HG03103 (cell line): ENCODE measurements at regions not wholly inside any gene's neighbourhood (a gene's known extent, or its start where the extent isn't known, plus 50 kb on each side); places are given as distances from the start of the nearest gene placed in this dataset.
"Not testable (repeated sequence)": the region's sequence is repeated elsewhere in the genome, so short reads cannot be mapped to it uniquely, and the experiment has no call there.

Experiments used
- ATAC-seq: cut with Tn5 transposase; IDR thresholded peaks from one replicate; pipeline ENCODE4 v1.9.1; 2021; ENCODE audit warnings: low read depth; ENCODE audit not compliant: unreplicated experiment

DNA sequence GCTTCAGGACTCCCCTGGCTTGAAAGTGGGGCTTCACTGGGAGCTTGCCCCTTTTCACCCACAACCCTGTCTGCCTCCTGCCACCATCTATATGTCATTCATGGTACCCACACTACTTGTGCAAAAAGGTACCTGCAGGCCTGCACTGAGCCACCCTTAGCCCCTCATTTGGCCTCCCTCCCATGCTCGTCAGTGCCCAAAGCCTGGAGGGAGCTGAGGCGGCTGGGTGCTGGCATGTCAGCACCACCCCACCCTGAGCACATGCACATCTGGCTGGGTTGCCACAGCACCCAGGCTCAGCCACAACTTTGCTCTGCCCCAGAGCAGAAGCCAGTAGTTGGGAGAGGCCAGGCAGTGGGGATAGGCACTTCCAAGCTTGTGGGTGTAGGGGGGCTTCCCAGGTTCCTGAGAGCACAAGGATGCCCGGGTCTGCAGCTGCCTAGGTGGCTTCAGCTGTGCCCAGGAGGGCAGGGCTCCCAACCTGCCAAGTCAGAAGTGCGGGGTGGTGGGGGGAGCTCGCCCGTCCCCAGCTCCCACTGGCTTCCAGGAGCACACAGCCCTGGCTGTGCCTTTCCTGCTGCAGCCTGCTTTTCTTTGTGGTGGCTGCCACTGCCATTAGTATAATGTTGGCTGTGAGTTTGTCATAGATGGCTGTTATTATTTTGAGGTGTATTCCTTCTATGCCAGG lies 1054.6 kb upstream of the EPHA6 start:
- ATAC-seq, result no peak

DNA sequence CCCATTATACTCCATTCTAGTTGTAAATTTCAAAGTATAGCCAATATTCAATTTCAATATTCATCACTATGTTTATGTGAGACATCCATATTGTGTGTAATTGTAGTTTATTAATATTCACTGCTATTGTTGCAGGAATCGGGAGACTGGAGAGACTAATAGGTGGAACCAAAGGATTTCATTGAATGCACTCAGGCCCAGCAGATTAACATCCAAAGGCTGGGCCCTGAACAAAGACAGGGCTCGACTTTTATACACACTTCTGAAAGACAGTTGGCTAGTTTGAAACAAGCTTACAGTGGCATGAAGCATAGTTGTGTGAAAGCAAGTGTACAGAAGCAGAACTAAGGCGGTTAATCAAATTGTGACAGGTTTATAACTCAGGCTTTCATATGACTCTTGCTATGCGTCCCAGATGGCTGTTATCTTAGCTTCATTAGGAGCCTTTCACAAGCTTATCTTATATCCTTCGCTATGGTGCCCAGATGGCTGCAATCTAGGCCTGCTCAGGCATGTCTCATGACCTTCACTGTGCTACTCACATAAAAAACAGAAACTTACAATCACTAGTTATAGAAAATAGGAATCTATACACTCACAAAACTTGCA lies 1038.8 kb upstream of the EPHA6 start:
- no peak for ATAC-seq

DNA sequence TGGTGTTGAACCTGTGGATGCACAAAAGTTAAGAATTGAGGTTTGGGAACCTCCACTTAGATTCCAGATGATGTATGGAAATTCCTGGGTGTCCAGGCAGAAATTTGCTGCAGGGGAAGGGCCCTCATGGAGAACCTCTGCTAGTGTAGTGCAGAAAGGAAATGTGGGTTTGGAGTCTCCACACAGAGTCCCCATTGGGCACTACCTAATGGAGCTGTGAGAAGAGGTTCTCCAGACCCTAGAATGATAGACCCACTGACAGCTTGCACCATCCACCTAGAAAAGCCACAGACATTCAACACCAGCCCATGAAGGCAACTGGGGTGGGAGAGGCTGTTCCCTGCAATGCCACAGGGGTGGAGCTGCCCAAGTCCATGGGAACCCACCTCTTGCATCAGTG lies 1032.8 kb upstream of the EPHA6 start:
- ATAC-seq, result no peak

GRCh38 chr3:95789111-95789510 lies 1025.3 kb upstream of the EPHA6 start:
- no peak for ATAC-seq

DNA sequence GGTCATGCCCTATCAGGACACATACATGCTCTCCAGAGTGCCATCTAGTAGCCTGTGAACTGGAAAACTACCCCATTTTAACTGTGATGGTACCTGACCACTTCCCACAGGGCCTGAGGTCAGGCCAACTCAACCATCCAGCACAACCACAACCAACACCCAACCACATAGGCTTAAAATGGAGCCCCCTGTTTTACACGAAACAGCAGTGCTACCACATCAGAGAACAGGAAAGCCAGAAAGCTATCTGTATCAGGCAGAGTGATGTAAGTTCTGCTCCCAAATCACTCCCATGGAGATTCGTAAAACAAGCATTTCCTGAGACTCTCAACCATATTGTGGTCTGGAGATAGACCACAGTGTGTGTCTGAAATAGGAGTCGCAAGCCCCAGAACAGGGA lies 1017.3 kb upstream of the EPHA6 start:
- ATAC-seq, result no peak

DNA sequence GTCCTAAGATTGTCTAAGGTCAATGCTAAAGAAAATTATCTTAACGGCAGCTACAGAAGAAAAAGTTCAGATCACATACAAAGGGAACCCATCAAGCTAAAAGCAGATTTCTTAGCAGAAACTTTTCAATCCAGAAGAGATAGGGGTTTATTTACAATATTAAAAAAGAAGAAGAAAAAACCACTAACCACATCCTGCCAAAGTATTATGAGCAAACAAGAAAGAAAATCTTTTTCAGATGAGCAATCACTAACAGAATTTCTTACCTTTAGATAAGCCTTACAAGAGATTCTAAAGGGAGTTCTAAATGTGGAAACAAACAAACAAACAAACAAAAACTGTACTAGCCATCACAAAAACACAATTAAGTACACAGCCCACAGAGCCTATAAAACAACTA lies 1015.8 kb upstream of the EPHA6 start:
- no peak for ATAC-seq

DNA sequence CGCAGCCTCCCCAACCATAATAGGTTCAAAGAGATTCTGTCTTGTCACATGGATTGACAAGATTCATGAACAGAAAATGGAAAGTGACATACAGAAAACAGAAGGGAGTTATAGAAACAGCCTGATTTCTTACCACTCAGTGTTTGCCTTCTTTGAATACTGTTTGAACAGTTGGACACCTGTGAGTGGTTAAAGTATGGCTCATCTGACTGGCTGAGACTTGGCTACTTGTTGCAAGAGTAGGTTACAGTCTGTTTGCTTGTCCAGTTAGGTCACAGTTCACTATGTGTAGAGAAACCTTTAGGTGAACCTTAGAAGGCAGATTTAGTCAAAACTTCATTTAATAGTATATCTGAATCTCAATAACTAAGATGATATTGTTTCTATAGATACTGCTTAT lies 1003.9 kb upstream of the EPHA6 start:
- no peak for ATAC-seq

DNA sequence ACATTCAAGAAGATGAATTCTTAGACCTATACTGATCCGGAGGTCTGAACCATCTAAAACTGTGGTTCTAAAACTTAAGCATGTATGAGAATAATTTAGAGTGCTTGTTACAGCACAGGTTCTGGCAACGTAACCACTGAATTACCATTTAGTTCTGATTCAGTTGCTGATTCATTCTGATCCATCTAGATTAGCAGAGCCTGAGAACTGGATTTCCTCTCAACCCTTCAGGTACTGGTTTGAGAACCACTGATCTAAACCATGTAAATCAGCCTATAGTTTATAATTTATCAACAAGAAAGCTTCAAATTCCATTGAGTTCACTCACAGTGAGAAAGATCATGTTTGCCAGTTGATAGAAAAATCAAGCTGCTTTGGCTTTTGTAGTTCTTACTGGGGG lies 1001.1 kb upstream of the EPHA6 start:
- ATAC-seq, result no peak

GRCh38 chr3:95815828-95816227 lies 998.6 kb upstream of the EPHA6 start:
- ATAC-seq, result no peak

- ATAC-seq, result no peak
Measured at GRCh38 chr3:95826419-95826818, 988.0 kb upstream of the EPHA6 start.

DNA sequence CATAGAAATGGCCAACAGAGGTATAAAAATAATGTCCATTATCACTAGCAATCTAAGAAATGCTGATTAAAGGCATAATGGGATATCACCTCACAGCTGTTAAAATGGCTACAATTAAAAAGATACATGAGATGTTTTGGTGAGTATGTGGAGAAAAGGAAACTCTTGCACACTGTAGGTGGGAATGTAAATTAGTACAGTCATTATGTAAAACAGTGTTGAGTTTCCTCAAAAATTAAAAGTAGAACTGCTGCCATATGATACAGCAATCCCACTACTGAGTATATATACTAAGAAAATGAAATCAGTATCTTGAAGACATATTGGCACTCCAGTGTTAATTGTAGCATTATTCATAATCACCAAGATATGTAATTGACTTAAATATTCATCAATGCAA lies 982.2 kb upstream of the EPHA6 start:
- no peak for ATAC-seq

- not testable (repeated sequence) for ATAC-seq
Measured at GRCh38 chr3:95860628-95861027, 953.8 kb upstream of the EPHA6 start.

GRCh38 chr3:95883801-95884200 lies 930.6 kb upstream of the EPHA6 start:
- ATAC-seq, result no peak

DNA sequence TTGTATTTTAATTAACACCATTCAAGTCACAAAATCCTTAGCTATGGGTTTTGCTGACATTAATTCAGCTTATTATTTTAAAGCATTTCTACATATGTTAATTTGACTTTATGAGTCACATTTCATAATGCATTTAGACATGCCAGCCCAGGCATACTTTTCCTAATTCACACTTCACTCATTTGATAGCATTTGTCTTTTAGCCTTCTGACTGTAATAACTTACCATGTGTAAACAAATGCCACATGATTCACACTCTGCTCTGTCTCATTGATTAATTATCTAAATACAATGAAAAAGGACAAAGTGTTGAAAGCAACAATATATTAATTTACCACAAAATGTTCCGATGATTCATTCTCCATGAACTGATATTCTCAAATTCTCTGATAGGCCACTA lies 927.8 kb upstream of the EPHA6 start:
- no peak for ATAC-seq

- no peak for ATAC-seq
Measured at GRCh38 chr3:95887114-95887513, 927.3 kb upstream of the EPHA6 start.

GRCh38 chr3:95894820-95895219 lies 919.6 kb upstream of the EPHA6 start:
- ATAC-seq, result no peak

DNA sequence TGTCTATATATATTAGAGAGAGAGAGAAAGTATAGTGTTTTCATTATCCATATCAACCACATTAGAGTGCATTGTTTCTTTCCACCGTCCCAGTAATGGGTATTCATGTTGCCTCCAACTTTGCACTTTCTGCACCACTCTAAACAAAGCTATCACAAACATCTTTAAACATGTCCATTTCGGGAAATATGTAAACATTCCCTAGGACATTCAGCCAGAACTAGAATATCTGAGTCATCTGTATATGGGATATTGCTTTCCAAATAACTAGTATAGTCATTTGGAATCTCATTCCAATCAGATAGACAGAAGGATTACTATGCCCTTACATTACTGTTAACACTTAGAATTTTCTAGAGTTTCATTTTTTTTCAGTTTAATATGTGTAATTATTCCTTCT lies 914.9 kb upstream of the EPHA6 start:
- ATAC-seq, result no peak

DNA sequence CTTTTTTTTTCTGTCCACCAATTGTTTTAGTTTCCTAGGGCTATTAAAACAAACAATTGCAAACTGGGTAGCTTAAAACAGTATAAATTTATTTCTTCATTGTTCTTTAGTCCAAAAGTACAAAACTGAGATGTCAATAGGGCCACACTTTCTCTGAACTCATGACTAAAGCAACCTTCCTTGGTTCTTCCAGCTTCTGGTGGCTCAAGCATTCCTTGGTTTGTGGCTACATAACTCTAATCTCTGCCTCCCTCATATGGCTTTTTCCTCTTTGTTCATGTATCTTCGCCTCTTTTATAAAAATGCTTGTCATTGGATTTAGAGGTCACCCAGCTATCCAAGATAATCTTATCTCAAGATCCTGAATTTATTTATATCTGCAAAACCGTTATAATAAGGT lies 914.5 kb upstream of the EPHA6 start:
- ATAC-seq, result no peak

DNA sequence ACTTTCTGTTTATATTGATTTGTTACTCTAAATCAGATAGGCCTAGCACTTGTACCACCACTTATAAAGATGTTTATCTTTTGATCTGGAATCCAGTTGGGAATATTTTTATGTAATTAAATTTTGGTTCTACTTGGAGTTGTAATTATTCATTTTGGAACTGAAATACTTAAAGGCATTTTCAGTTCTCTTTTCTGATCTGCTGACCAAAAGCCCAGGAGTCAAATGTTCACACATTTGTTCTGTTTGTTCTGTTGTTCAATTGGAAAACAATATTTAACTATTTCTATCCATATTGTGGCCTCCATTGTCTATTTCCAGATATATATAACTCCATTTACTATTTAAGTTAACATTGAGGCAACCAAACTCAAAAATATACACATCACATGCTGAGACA lies 912.4 kb upstream of the EPHA6 start:
- no peak for ATAC-seq

DNA sequence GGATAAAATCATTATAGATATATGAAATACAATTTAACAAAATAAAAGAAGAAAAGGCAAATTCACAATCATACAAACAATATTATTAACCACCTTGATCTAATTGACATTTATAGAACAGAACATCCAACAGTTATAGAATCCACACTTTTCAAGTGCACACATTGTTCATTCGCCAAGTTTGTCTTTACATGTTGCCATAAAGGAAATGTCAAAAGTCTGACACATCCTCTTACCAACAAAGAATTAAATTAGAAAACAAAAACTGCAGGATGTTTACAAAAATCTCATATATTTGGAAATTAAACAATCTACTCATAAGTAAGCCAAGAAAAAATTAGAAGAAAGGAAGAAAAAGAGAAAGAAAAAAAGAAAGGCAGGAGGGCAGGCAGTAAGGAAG lies 909.2 kb upstream of the EPHA6 start:
- no peak for ATAC-seq

DNA sequence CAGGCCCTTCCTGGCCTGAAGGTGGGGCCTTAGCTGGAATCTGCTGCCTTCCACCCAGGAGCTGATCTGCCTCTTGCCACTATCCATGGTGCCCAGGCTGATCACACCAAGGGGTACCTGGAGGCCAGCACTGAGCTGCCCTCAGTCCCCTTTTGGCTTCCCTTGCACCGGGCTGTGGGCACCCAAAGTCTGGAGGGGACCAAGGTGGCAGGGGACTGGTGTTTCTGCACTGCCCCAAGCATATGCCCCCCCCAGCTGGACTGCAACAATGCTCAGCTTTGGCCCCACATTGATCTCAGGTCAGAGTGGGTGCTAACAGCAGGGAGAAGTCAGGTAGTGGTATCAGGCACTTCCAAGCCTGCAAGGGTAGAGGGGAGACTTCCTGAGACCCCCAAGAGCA lies 902.6 kb upstream of the EPHA6 start:
- no peak for ATAC-seq

GRCh38 chr3:95923496-95924210 lies 890.7 kb upstream of the EPHA6 start:
- ATAC-seq, result no peak
